ENCODE measurements at regions not wholly inside any gene's neighbourhood (a gene's known extent, or its start where the extent isn't known, plus 50 kb on each side); places are given as distances from the start of the nearest gene placed in this dataset. TPM values are rescaled to one million over a fixed set of nuclear protein-coding genes. Genes with fewer than 3 reads are reported as not detected.
"Not testable (repeated sequence)": the region's sequence is repeated elsewhere in the genome, so short reads cannot be mapped to it uniquely, and the experiment has no call there.

DNA sequence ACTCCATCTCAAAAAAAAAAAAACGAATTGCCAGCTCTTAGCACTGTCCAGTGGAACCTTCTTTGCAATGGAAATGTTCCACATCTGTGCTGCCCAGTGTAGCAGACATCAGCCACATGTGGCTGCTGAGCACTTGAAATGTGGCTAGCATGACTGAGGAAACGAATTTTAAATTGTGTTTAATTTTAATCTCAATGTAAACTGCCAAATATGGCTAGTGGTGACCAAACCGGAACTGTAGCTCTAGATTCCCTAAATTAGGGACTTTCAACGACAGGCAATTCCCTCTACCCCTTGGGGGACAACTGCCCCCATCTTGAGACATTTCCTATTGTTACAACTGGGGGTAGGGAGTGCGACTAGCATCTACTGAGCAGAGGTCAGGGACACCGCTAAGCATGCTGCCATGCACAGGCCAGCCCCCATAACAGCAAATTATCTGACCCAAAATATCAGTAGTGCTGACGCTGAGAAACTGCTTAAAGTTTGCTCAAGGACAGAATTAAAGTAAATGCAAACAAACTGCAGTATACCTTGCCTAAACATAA lies 52.4 kb upstream of the PDPR start:
- H3K27ac ChIP-seq (ENCODE audit: extremely low read depth, low read depth, low read length); H4K20me1 ChIP-seq (replicated peaks; ENCODE audit: control insufficient read depth, insufficient read depth, low read length); intact Hi-C loops (cut with micrococcal nuclease); DNase-seq (ENCODE audit: extremely low read depth in 1 of 4, low spot score in 3 of 4); FAIRE-seq; BruUV-seq (replicated peaks); H3K27me3 ChIP-seq (ENCODE audit: control insufficient read depth in 2 of 2, insufficient read depth in 2 of 2, low read length in 2 of 2); H3K36me3 ChIP-seq (ENCODE audit: control insufficient read depth, insufficient read depth, low read length); H3K9me3 ChIP-seq (replicated peaks; ENCODE audit: control insufficient read depth, insufficient read depth, low read depth, low read length); H2AFZ ChIP-seq (ENCODE audit: low read depth, low read length); POLR2A ChIA-PET; ATAC-seq; H3K9me1 ChIP-seq (ENCODE audit: control insufficient read depth, insufficient read depth, low read length); H3K4me2 ChIP-seq (ENCODE audit: insufficient read depth, low read length); H3K9ac ChIP-seq (ENCODE audit: insufficient read depth in 1 of 2, low read depth in 2 of 2, low read length in 2 of 2); H3K4me1 ChIP-seq (replicated peaks in 1 of 2; ENCODE audit: control insufficient read depth in 2 of 2, insufficient read depth in 2 of 2, low read length in 2 of 2); CTCF ChIA-PET (ENCODE audit: low intra/inter-chr PET ratio); H3K4me3 ChIP-seq; in situ Hi-C loops (cut with MboI): not testable (repeated sequence)
- WGBS (ENCODE audit: insufficient coverage, low coverage, missing lambda C conversion rate): 17% methylated on average over 7 of the region's 7 CpGs
- peaks cover 20% of the 10 kb centered on the region for H3K79me2 ChIP-seq (ENCODE audit: control insufficient read depth, insufficient read depth, low read length)
- peak in 1 of 2 experiments; percentile 94; a peak in 2 of 4 replicates for TF ChIP-seq SRF (CRISPR knock-in tag; IDR thresholded peaks at IDR 0.05)

DNA sequence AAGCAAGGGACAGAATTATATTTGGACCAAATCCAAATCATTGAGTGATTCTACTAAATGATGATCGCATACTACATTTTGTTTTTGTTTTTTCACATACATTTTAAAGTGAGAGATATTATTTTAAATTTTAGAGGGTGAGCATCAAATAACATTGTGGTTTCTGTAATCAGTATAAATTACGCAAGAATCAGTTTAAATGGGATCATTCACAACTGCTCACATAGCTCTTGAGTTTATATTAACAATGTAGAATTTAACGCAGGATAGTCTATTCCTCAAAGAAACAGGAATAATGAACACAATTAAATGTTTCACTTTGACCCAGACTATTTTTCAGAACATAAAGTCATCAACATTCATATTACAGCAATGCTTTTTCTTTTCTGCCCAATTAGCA lies 51.2 kb upstream of the PDPR start:
- DNase-seq (ENCODE audit: extremely low read depth in 1 of 4, low spot score in 3 of 4); H3K27me3 ChIP-seq (ENCODE audit: control insufficient read depth in 2 of 2, insufficient read depth in 2 of 2, low read length in 2 of 2); H4K20me1 ChIP-seq (replicated peaks; ENCODE audit: control insufficient read depth, insufficient read depth, low read length); FAIRE-seq; H3K9me3 ChIP-seq (replicated peaks; ENCODE audit: control insufficient read depth, insufficient read depth, low read depth, low read length); H3K4me1 ChIP-seq (replicated peaks in 1 of 2; ENCODE audit: control insufficient read depth in 2 of 2, insufficient read depth in 2 of 2, low read length in 2 of 2); H3K4me2 ChIP-seq (ENCODE audit: insufficient read depth, low read length); CTCF ChIA-PET (ENCODE audit: low intra/inter-chr PET ratio); in situ Hi-C loops (cut with MboI); H3K9ac ChIP-seq (ENCODE audit: insufficient read depth in 1 of 2, low read depth in 2 of 2, low read length in 2 of 2); ATAC-seq; BruUV-seq (replicated peaks); intact Hi-C loops (cut with micrococcal nuclease); POLR2A ChIA-PET; H3K4me3 ChIP-seq; H3K36me3 ChIP-seq (ENCODE audit: control insufficient read depth, insufficient read depth, low read length); H3K9me1 ChIP-seq (ENCODE audit: control insufficient read depth, insufficient read depth, low read length); H2AFZ ChIP-seq (ENCODE audit: low read depth, low read length); H3K27ac ChIP-seq (ENCODE audit: extremely low read depth, low read depth, low read length): not testable (repeated sequence)
- TF ChIP-seq NFIC (IDR thresholded peaks at IDR 0.05): peak; percentile 13; the same call in 1 of the 2 replicates
- TF ChIP-seq CEBPB (tag; IDR thresholded peaks at IDR 0.05): peak; percentile 74
- H3K79me2 ChIP-seq (ENCODE audit: control insufficient read depth, insufficient read depth, low read length): peaks cover 20% of the 10 kb centered on the region
- WGBS (ENCODE audit: insufficient coverage, low coverage, missing lambda C conversion rate): 43% methylated on average over 3 of the region's 3 CpGs

Small RNAs in the stretch of these regions (microRNA-seq; reads per million reads assigned to microRNA genes)
- not detected for gene MIR1972-2 (ENCODE audit: borderline microRNAs expressed)

Small RNAs in the stretch of these regions (small RNA-seq; reads per million reads assigned to genes)
- not detected for gene MIR1972-2

Data from K562 (cell line).